Vagina (tissue), 2 donors: ENCODE measurements at regions not wholly inside any gene's neighbourhood (a gene's known extent, or its start where the extent isn't known, plus 50 kb on each side); places are given as distances from the start of the nearest gene placed in this dataset.

Experiments used
- CTCF ChIP-seq, 3 experiments: fragments of 450-650 bp in 2 of 3; fragments of 200-600 bp in 1 of 3; sonication (generic) in 1 of 3; IDR thresholded peaks; one replicate each; pipeline ENCODE4 v1.5.1; 2017 to 2019; ENCODE audit warnings: antibody characterized with exemption in 3 of 3, mild to moderate bottlenecking in 2 of 3, moderate library complexity in 2 of 3
- POLR2A ChIP-seq, 2 donors: fragments of 450-650 bp; IDR thresholded peaks; one replicate each; pipeline ENCODE4 v1.6.1; 2017; ENCODE audit warnings: antibody characterized with exemption in 2 of 2, mild to moderate bottlenecking in 2 of 2, moderate library complexity in 2 of 2
- POLR2AphosphoS5 ChIP-seq, 2 donors: sonication (generic); formaldehyde crosslinking; IDR thresholded peaks; one replicate each; pipeline ENCODE4 v1.9.0; 2017; ENCODE audit warnings: antibody characterized with exemption in 2 of 2, mild to moderate bottlenecking in 2 of 2, low read depth in 1 of 2; ENCODE audit not compliant: insufficient read depth in 1 of 2

- TF ChIP-seq CTCF (IDR thresholded peaks at IDR 0.05) (no peak), POLR2A (IDR thresholded peaks at IDR 0.05) (no peak), POLR2AphosphoS5 (IDR thresholded peaks at IDR 0.05; ENCODE audit: insufficient read depth in 1 of 2, low read depth in 1 of 2) (no peak)
Measured at GRCh38 chr17:69723741-69724140, 309.2 kb downstream of the MAP2K6 start.
